Hematopoietic multipotent progenitor cell treated with erythropoietin and hydrocortisone succinate and interleukin-3 and kit ligand, for 6 days (in vitro differentiated cells): ENCODE measurements at regions not wholly inside any gene's neighbourhood (a gene's known extent, or its start where the extent isn't known, plus 50 kb on each side); places are given as distances from the start of the nearest gene placed in this dataset.

Source experiments
- DNase-seq: peaks from one replicate; pipeline ENCODE4 v3.0.0-alpha.2; 2015

DNA sequence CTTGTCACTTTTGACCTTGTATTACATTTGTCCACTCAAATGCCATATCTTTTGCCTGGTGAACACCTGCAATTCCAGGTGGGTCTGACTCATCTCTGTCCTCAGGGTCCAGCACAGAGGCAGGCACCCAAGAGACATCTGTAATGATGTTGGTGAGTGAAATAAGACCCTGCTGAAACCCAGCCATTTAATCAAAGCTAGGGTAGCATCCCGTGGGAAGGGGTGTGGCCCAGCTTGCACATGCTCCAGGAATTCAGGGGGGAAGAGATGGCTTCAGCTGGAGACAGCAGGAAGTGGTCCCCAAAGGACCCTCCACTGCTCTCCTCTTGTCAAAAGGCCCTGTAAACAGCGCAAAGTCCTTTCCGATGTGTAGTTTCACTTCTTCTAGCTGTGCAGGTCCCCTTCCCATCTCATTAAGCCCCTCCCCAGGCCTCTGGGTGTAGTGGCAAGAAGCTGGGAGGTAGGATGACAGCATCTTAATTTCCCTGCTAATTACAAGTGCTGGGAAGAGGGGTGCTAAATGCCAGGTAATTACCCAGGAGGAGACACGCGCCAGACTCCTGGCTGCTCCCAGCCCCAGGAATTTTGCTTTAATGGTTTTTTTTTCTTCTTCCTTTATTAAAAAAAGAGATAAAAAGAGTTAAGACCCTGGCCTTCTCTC is 54.4 kb upstream of the TRABD2B start:
- no peak for DNase-seq

GRCh38 chr1:48049823-48050535 is 52.8 kb upstream of the TRABD2B start:
- DNase-seq: no peak

DNA sequence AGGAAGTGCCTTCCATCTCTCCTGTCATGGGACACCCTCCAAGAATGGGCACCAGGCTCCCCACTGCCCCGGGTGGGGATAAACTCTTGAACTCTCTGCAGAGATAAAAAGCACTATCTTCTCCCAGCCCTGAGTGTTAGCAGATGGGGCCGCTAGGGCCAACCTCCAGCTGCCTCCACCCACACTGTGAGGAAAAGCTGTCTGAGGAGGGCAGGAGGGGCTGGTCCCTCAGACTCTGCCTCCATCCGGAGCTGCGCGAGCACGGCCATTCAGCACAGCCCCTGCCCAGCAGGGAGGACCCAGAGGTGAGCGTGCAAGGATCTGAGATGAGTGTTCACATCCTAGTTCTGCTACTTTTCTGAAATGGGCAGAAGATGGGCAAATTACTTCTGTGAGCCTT is 51.8 kb upstream of the TRABD2B start:
- DNase-seq: no peak

- no peak for DNase-seq
Observed at GRCh38 chr1:48048064-48048463, 50.9 kb upstream of the TRABD2B start.

- DNase-seq: no peak
Observed at GRCh38 chr1:48047116-48047515, 49.9 kb upstream of the TRABD2B start.
